Osteocyte (in vitro differentiated cells): ENCODE measurements at regions not wholly inside any gene's neighbourhood (a gene's known extent, or its start where the extent isn't known, plus 50 kb on each side); places are given as distances from the start of the nearest gene placed in this dataset.

Source experiments
- DNase-seq: peaks from one replicate; pipeline ENCODE4 v3.0.0; 2021; ENCODE audit warnings: mixed read lengths; ENCODE audit not compliant: unreplicated experiment; ENCODE audit errors: extremely low spot score
- H3K27ac Mint-ChIP-seq: one replicate; pipeline ENCODE4 v1.8.0; 2021; ENCODE audit warnings: mild to moderate bottlenecking, mixed read lengths; ENCODE audit not compliant: unreplicated experiment
- H3K27me3 Mint-ChIP-seq: one replicate; pipeline ENCODE4 v1.8.0; 2021; ENCODE audit warnings: mixed read lengths; ENCODE audit not compliant: unreplicated experiment
- H3K36me3 Mint-ChIP-seq: one replicate; pipeline ENCODE4 v1.8.0; 2021; ENCODE audit warnings: mixed read lengths; ENCODE audit not compliant: unreplicated experiment
- H3K4me1 Mint-ChIP-seq: one replicate; pipeline ENCODE4 v1.8.0; 2021; ENCODE audit warnings: mixed read lengths; ENCODE audit not compliant: unreplicated experiment
- H3K4me3 Mint-ChIP-seq: one replicate; pipeline ENCODE4 v1.8.0; 2021; ENCODE audit warnings: mild to moderate bottlenecking, moderate library complexity, mixed read lengths; ENCODE audit not compliant: unreplicated experiment
- H3K9me3 Mint-ChIP-seq: one replicate; pipeline ENCODE4 v1.8.0; 2021; ENCODE audit warnings: mixed read lengths; ENCODE audit not compliant: unreplicated experiment
- CTCF ChIP-seq: fragments of 200-600 bp; sonication (generic); IDR thresholded peaks from 2 replicates; pipeline ENCODE4 v1.5.0; 2021; ENCODE audit warnings: antibody characterized with exemption, mild to moderate bottlenecking, moderate library complexity

DNA sequence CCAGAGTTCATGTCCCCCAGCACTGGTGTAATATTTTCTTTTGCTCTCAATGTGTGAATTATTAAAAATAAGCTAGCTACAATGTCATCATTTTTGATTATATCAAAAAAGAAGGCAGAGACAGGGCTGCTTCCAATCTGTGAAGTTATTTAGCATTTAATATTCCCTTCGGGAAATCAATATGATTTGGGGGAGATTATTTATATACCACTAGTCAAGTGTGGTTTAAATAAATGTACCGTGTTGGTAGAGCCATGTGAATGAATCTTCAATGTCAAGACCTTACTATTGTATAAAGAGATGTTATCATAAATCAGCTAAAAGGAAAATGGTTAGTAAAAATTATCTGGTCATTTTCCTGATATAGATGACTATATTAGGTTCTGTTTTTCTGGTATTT, 87.4 kb upstream of the MID1 start:
- Mint-ChIP-seq H3K9me3 (peaks cover 4% of the 10 kb centered on the region), H3K27me3 (no peaks in the 10 kb centered on the region), H3K4me3 (no peak overlapping the region), H3K4me1 (peaks cover 10% of the 10 kb centered on the region), H3K36me3 (no peaks in the 10 kb centered on the region), H3K27ac (no peak overlapping the region)
- no peak for TF ChIP-seq CTCF
- no peak for DNase-seq

DNA sequence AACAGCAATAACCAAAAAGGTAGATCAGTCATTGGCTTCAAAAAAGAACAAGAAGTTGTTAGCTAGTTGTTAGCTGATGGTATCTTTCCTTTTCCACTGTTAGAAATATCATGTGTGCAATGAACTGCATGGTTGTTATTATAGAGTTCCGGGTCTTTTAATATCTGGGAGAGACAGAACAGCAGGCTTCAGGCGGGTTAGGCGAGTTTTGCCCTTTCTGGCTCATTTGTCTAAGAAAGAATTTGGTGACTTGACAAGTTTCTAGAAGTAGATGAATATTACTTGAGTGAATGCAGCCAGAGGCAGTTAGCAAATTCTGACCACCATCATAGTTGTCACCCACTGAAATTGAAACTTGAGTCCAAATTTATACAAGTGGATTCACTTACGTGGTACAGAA, 88.9 kb upstream of the MID1 start:
- no peak for DNase-seq
- peaks cover 4% of the 10 kb centered on the region for H3K9me3 Mint-ChIP-seq
- H3K4me3 Mint-ChIP-seq, result no peak overlapping the region
- H3K27me3 Mint-ChIP-seq, result no peaks in the 10 kb centered on the region
- H3K27ac Mint-ChIP-seq, result peak overlapping the region; percentile 20
- H3K36me3 Mint-ChIP-seq, result no peaks in the 10 kb centered on the region
- H3K4me1 Mint-ChIP-seq, result peaks cover 10% of the 10 kb centered on the region
- no peak for TF ChIP-seq CTCF

DNA sequence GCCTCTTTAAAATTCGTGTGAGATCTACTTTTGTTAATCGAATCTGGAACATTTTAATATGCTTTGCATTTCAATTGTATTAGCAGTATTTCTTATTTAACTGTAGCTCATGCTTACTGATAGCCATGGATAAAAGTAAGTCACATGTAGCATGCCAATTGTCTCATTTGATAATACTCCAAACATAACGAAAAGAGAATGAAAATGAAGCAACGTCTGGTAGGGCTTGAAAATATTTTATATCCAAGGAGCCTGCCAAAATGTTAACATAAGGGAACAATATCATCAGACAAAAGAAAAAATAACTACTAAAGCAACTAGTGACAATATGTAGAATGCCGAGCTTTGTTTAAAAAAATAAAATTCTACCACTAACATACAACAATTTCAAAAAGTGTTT, 94.1 kb upstream of the MID1 start:
- no peak for DNase-seq
- peaks cover 6% of the 10 kb centered on the region for H3K4me1 Mint-ChIP-seq
- H3K36me3 Mint-ChIP-seq, result no peaks in the 10 kb centered on the region
- H3K9me3 Mint-ChIP-seq, result peaks cover 14% of the 10 kb centered on the region
- no peaks in the 10 kb centered on the region for H3K27me3 Mint-ChIP-seq
- TF ChIP-seq CTCF, result no peak
- H3K27ac Mint-ChIP-seq, result no peak overlapping the region
- H3K4me3 Mint-ChIP-seq, result no peak overlapping the region

GRCh38 chrX:10722851-10723250, 102.5 kb upstream of the MID1 start:
- TF ChIP-seq CTCF, result peak; percentile 74
- H3K4me1 Mint-ChIP-seq, result peaks cover 8% of the 10 kb centered on the region
- no peaks in the 10 kb centered on the region for H3K27me3 Mint-ChIP-seq
- H3K36me3 Mint-ChIP-seq, result no peaks in the 10 kb centered on the region
- no peak overlapping the region for H3K4me3 Mint-ChIP-seq
- no peak overlapping the region for H3K27ac Mint-ChIP-seq
- H3K9me3 Mint-ChIP-seq, result peaks cover 4% of the 10 kb centered on the region
- no peak for DNase-seq

GRCh38 chrX:10725071-10725470, 104.7 kb upstream of the MID1 start:
- peaks cover 8% of the 10 kb centered on the region for H3K4me1 Mint-ChIP-seq
- no peaks in the 10 kb centered on the region for H3K27me3 Mint-ChIP-seq
- H3K4me3 Mint-ChIP-seq, result no peak overlapping the region
- no peak for DNase-seq
- no peaks in the 10 kb centered on the region for H3K36me3 Mint-ChIP-seq
- H3K27ac Mint-ChIP-seq, result no peak overlapping the region
- TF ChIP-seq CTCF, result no peak
- no peaks in the 10 kb centered on the region for H3K9me3 Mint-ChIP-seq
